WTC11 (cell line): ENCODE measurements at regions not wholly inside any gene's neighbourhood (a gene's known extent, or its start where the extent isn't known, plus 50 kb on each side); places are given as distances from the start of the nearest gene placed in this dataset.

Experiments used
- TF ChIP-seq, protein P1 (sequence below): fragments of 200-600 bp; IDR thresholded peaks from 2 replicates; pipeline ENCODE4 v1.8.0; 2022; ENCODE audit warnings: antibody characterized with exemption
- TF ChIP-seq, protein P2 (sequence below): sonication (generic); formaldehyde crosslinking; IDR thresholded peaks from 2 replicates; pipeline ENCODE4 v1.8.0; 2022; ENCODE audit warnings: mild to moderate bottlenecking, missing genetic modification reagents

DNA sequence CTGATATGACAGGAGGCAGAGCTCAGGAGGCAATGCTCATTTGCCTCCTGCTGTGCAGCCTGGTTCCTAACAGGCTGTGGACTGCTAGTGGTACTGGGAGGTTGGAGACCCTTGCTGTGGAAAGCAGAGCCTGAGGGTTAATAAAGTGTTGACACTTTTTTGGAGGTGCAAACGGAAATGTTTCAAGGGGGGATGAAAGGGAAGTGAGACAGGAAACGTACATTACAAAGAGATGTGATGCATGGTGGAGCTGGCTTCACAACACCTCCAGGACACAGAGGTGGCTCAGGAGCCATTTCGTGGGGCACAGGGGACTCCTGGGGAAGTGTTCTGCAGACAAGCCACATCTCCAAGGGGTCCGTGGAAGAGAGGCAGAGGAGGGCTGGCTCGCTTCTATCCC, 137.6 kb upstream of the SVIL start:
- TF ChIP-seq, protein P1, sequence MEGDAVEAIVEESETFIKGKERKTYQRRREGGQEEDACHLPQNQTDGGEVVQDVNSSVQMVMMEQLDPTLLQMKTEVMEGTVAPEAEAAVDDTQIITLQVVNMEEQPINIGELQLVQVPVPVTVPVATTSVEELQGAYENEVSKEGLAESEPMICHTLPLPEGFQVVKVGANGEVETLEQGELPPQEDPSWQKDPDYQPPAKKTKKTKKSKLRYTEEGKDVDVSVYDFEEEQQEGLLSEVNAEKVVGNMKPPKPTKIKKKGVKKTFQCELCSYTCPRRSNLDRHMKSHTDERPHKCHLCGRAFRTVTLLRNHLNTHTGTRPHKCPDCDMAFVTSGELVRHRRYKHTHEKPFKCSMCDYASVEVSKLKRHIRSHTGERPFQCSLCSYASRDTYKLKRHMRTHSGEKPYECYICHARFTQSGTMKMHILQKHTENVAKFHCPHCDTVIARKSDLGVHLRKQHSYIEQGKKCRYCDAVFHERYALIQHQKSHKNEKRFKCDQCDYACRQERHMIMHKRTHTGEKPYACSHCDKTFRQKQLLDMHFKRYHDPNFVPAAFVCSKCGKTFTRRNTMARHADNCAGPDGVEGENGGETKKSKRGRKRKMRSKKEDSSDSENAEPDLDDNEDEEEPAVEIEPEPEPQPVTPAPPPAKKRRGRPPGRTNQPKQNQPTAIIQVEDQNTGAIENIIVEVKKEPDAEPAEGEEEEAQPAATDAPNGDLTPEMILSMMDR: no peak
- TF ChIP-seq, protein P2, sequence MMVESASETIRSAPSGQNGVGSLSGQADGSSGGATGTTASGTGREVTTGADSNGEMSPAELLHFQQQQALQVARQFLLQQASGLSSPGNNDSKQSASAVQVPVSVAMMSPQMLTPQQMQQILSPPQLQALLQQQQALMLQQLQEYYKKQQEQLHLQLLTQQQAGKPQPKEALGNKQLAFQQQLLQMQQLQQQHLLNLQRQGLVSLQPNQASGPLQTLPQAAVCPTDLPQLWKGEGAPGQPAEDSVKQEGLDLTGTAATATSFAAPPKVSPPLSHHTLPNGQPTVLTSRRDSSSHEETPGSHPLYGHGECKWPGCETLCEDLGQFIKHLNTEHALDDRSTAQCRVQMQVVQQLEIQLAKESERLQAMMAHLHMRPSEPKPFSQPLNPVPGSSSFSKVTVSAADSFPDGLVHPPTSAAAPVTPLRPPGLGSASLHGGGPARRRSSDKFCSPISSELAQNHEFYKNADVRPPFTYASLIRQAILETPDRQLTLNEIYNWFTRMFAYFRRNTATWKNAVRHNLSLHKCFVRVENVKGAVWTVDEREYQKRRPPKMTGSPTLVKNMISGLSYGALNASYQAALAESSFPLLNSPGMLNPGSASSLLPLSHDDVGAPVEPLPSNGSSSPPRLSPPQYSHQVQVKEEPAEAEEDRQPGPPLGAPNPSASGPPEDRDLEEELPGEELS: no peak
